ENCODE measurements at regions not wholly inside any gene's neighbourhood (a gene's known extent, or its start where the extent isn't known, plus 50 kb on each side); places are given as distances from the start of the nearest gene placed in this dataset.

DNA sequence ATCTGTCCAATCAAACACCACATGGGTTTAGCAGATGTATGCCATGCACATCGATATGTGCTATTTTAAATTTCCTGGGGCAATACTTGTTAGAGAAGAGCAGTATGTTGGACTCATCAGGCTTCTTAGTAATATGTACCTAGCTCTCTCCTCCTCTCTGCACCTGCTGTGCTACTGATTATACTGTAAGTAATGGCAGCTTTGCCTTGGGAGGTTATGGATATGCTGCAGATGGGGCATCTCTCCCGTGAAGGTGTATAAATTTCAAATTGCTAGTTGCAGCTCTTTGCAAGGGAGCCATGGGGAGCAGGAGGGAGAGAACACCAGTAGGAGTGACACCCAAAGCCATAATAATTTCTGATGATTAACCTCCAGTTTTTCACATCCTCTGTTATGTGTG lies 101.5 kb downstream of the SPATA31D1 start:
- H3K4me1 Mint-ChIP-seq (ENCODE audit: low read depth), result no peaks in the 10 kb centered on the region
- no peak overlapping the region for H3K4me3 Mint-ChIP-seq
- no peak for DNase-seq
- H3K27ac Mint-ChIP-seq, result no peak overlapping the region
- TF ChIP-seq, protein P1, sequence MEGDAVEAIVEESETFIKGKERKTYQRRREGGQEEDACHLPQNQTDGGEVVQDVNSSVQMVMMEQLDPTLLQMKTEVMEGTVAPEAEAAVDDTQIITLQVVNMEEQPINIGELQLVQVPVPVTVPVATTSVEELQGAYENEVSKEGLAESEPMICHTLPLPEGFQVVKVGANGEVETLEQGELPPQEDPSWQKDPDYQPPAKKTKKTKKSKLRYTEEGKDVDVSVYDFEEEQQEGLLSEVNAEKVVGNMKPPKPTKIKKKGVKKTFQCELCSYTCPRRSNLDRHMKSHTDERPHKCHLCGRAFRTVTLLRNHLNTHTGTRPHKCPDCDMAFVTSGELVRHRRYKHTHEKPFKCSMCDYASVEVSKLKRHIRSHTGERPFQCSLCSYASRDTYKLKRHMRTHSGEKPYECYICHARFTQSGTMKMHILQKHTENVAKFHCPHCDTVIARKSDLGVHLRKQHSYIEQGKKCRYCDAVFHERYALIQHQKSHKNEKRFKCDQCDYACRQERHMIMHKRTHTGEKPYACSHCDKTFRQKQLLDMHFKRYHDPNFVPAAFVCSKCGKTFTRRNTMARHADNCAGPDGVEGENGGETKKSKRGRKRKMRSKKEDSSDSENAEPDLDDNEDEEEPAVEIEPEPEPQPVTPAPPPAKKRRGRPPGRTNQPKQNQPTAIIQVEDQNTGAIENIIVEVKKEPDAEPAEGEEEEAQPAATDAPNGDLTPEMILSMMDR (IDR thresholded peaks at IDR 0.05), result no peak
- peaks cover 9% of the 10 kb centered on the region for H3K27me3 Mint-ChIP-seq (ENCODE audit: insufficient read depth)
- no peaks in the 10 kb centered on the region for H3K36me3 Mint-ChIP-seq (ENCODE audit: low read depth)
- H3K9me3 Mint-ChIP-seq, result no peaks in the 10 kb centered on the region

GRCh38 chr9:82091100-82091499 lies 102.5 kb downstream of the SPATA31D1 start:
- TF ChIP-seq, protein P1 (IDR thresholded peaks at IDR 0.05), result no peak
- no peaks in the 10 kb centered on the region for H3K4me1 Mint-ChIP-seq (ENCODE audit: low read depth)
- peaks cover 9% of the 10 kb centered on the region for H3K27me3 Mint-ChIP-seq (ENCODE audit: insufficient read depth)
- no peak overlapping the region for H3K4me3 Mint-ChIP-seq
- H3K36me3 Mint-ChIP-seq (ENCODE audit: low read depth), result no peaks in the 10 kb centered on the region
- H3K9me3 Mint-ChIP-seq, result no peaks in the 10 kb centered on the region
- H3K27ac Mint-ChIP-seq, result no peak overlapping the region
- no peak for DNase-seq

DNA sequence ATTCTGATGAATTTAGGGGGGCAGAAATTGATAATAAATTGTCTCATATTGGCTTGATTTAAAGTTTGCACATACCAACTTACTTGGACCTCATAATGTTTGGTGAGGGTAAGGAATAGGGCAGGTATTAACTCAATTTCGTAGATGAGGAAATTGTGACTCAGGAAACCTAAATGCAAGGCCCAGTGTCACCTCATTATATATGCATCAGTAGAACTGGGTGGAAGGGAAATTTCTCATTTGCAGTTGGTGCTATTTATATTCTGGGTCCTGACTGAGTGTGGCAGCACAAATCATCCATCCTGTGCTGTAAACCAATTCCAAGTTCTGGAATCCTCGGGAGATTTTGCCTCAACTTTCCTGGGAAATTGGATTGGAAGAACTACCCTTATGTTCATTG lies 103.0 kb downstream of the SPATA31D1 start:
- peaks cover 2% of the 10 kb centered on the region for H3K4me1 Mint-ChIP-seq (ENCODE audit: low read depth)
- H3K27me3 Mint-ChIP-seq (ENCODE audit: insufficient read depth), result peaks cover 5% of the 10 kb centered on the region
- no peak for DNase-seq
- H3K36me3 Mint-ChIP-seq (ENCODE audit: low read depth), result no peaks in the 10 kb centered on the region
- H3K4me3 Mint-ChIP-seq, result no peak overlapping the region
- H3K9me3 Mint-ChIP-seq, result no peaks in the 10 kb centered on the region
- TF ChIP-seq, protein P1 (IDR thresholded peaks at IDR 0.05), result no peak
- H3K27ac Mint-ChIP-seq, result no peak overlapping the region

DNA sequence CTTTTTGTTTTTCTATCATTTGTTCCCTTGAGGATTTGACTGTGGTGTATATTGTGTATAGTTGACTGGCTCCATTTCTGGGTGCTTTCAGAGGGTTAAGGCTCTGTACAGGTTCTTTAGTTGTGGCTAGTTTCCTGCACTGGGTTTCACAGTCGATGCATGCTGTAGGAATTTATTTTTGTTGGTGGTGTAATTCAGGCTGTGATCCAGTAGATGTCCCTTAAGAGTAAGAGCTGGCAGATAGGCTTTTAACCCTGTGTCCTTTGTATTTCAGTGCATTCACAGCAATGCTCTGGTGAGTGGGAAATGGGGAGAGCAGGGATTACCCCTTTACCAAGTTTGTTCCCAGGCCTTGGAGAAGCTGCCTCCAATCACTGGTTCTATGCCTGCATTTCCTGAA lies 112.9 kb downstream of the SPATA31D1 start:
- peaks cover 8% of the 10 kb centered on the region for H3K4me1 Mint-ChIP-seq (ENCODE audit: low read depth)
- no peaks in the 10 kb centered on the region for H3K27me3 Mint-ChIP-seq (ENCODE audit: insufficient read depth)
- H3K9me3 Mint-ChIP-seq, result peaks cover 22% of the 10 kb centered on the region
- DNase-seq, result no peak
- peaks cover 13% of the 10 kb centered on the region for H3K36me3 Mint-ChIP-seq (ENCODE audit: low read depth)
- H3K4me3 Mint-ChIP-seq, result no peak overlapping the region
- TF ChIP-seq, protein P1 (IDR thresholded peaks at IDR 0.05), result no peak; the same call in 1 of the 2 replicates
- no peak overlapping the region for H3K27ac Mint-ChIP-seq

- no peaks in the 10 kb centered on the region; the same call in 1 of the 2 replicates for H3K27me3 Mint-ChIP-seq (ENCODE audit: insufficient read depth)
- no peak overlapping the region for H3K4me3 Mint-ChIP-seq
- H3K9me3 Mint-ChIP-seq, result peaks cover 19% of the 10 kb centered on the region
- DNase-seq, result no peak
- H3K4me1 Mint-ChIP-seq (ENCODE audit: low read depth), result no peaks in the 10 kb centered on the region
- no peak overlapping the region for H3K27ac Mint-ChIP-seq
- TF ChIP-seq, protein P1 (IDR thresholded peaks at IDR 0.05), result no peak
- H3K36me3 Mint-ChIP-seq (ENCODE audit: low read depth), result peaks cover 12% of the 10 kb centered on the region
Observed at GRCh38 chr9:82104252-82104651, 115.7 kb downstream of the SPATA31D1 start.

DNA sequence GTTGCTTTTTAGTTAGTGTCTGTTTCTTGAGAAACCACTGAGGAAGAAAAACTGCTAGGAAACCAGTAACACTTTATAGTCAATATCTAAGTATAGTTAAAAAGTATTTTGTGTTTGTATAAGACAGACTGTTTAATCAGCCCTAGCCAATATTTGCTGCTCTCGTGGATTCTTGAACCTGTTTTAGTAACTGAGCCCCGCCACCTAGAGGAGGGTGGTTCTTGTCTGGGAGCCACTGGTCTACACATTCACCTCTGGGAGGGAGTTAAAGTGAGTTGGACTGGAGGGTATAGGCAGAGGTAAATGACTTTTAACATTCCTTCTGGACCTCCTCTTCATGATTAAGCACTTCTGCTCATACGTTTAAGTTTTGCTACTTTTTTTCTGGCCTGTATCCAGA lies 117.2 kb downstream of the SPATA31D1 start:
- no peaks in the 10 kb centered on the region for H3K4me1 Mint-ChIP-seq (ENCODE audit: low read depth)
- H3K27ac Mint-ChIP-seq, result no peak overlapping the region
- H3K4me3 Mint-ChIP-seq, result no peak overlapping the region
- TF ChIP-seq, protein P1 (IDR thresholded peaks at IDR 0.05), result no peak
- H3K36me3 Mint-ChIP-seq (ENCODE audit: low read depth), result peaks cover 7% of the 10 kb centered on the region
- H3K27me3 Mint-ChIP-seq (ENCODE audit: insufficient read depth), result peaks cover 1% of the 10 kb centered on the region
- no peak for DNase-seq
- peaks cover 9% of the 10 kb centered on the region for H3K9me3 Mint-ChIP-seq
